AG09319 (cell line): ENCODE measurements at regions not wholly inside any gene's neighbourhood (a gene's known extent, or its start where the extent isn't known, plus 50 kb on each side); places are given as distances from the start of the nearest gene placed in this dataset.

ENCODE experiments used
- DNase-seq: peaks from one replicate; pipeline ENCODE4 v3.0.0-alpha.2; 2010; ENCODE audit warnings: low read depth; ENCODE audit errors: extremely low read depth
- TF ChIP-seq, protein P1 (sequence below): IDR thresholded peaks from 2 replicates; pipeline ENCODE4 v1.5.1; 2011; ENCODE audit warnings: low read depth, mild to moderate bottlenecking, inconsistent platforms, low read length, moderate library complexity

DNA sequence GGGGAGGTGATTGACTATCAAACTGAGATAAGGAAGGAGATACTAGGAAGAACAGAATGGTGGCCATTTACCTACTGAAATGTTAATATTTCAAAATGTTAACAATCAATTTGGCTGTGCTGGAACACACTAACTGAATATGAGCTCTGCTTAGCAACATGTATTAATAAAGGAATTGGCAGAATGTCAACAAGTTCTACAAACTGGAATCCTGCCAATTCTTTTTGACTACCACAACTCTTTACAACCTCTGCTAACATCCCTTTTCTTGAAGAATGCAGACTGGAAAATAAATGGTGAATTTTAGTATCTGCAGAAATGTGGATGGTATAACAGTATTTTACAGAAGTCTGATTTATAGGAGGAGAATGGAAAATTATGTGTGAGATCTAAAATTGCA lies 446.4 kb downstream of the ISL1 start:
- no peak for DNase-seq
- TF ChIP-seq, protein P1, sequence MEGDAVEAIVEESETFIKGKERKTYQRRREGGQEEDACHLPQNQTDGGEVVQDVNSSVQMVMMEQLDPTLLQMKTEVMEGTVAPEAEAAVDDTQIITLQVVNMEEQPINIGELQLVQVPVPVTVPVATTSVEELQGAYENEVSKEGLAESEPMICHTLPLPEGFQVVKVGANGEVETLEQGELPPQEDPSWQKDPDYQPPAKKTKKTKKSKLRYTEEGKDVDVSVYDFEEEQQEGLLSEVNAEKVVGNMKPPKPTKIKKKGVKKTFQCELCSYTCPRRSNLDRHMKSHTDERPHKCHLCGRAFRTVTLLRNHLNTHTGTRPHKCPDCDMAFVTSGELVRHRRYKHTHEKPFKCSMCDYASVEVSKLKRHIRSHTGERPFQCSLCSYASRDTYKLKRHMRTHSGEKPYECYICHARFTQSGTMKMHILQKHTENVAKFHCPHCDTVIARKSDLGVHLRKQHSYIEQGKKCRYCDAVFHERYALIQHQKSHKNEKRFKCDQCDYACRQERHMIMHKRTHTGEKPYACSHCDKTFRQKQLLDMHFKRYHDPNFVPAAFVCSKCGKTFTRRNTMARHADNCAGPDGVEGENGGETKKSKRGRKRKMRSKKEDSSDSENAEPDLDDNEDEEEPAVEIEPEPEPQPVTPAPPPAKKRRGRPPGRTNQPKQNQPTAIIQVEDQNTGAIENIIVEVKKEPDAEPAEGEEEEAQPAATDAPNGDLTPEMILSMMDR: no peak

DNA sequence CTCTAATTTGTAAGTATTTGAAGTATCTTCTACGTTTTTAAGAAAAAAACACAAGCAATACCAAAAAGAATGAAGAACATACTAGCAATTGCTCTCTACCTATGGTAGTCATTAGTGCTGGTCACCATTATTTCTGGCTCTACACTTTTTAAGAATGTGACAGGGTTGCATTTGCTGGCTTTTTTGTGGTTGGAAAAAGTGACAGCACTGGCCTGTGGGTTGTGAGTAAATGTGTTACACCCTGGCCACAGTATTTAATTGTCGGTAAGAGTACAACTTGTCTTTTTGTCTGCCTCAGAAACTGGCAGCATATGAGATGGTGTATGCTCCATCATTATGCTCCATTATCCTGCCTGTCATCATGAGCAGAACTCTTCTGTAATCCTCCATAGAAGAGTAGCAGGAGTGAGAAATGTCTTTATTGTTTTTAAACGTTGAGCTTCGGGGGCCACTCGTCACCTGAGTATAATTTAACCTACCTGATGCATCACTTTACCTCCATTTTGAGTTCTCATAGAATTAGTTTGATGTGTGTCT lies 449.8 kb downstream of the ISL1 start:
- DNase-seq: no peak
- TF ChIP-seq, protein P1: no peak

DNA sequence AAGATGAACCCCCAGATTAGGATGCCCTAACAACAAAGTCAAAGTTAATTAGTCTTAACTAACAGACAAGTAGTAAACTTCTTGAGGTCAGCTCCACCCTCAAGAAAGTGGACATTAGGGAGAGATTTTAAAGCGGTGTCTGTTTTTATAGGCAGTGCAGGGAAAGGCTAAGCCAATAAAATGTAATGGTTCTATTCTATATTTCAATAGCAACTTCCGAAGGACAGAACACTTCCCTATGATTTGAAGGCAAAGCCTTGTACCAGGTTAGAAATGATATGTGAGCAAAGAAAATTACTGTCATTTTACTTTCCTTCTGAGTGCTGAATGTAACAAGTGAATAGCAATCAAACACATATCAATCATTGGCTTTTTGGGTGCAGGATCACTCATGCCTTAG lies 455.2 kb downstream of the ISL1 start:
- DNase-seq: no peak
- TF ChIP-seq, protein P1: no peak

DNA sequence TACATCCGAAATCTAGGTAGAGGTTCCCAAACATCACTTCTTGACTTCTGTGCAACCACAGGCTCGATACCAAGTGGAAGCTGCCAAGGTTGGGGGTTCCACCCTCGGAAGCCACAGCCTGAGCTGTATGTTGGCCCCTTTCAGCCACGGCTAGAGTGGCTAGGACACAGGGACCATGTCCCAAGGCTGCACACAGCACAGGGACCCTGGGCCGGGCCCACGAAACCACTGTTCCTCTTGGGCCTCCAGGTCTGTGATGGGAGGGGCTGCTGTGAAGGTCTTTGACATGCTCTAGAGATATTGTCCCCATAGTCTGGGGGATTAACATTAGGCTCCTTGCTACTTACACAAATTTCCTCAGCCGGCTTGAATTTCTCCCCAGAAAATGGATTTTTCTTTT lies 460.6 kb downstream of the ISL1 start:
- TF ChIP-seq, protein P1: no peak
- no peak for DNase-seq

DNA sequence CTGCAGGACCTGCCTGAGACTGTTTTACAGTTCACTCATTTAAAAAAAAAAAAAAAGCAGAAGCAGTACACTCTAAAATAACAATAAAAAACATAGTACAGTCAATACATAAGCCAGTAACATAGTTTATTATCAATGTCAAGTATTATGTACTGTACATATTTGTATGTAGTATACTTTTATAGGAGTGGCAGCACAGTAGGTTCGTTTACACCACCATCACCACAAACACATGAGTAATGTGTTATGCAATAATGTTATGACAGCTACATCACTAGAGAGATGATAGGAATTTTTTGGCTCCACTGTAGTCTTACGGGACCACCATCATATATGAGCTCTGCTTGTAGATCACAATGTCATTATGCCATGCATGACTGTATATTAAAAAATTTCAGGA lies 462.8 kb downstream of the ISL1 start:
- DNase-seq: no peak
- TF ChIP-seq, protein P1: no peak

DNA sequence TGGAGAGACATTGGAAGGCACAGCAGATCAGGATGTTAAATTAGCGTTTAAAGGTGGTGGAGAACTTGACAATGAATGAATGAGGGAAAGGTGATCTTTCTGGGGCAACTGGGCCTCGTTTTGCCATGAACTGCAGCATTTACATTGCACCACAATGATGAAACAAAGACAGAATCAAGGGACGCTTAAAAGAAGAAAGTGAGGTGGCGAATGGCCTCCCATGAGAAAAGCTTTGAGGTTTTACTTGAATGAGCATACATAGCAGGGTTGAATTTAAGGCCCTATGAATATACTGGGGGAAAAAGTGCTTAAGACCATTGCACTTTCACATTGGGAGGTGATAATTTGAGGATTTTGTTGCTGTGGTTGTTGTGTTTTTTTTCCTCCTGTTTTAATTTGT lies 476.4 kb downstream of the ISL1 start:
- TF ChIP-seq, protein P1: no peak
- DNase-seq: no peak

DNA sequence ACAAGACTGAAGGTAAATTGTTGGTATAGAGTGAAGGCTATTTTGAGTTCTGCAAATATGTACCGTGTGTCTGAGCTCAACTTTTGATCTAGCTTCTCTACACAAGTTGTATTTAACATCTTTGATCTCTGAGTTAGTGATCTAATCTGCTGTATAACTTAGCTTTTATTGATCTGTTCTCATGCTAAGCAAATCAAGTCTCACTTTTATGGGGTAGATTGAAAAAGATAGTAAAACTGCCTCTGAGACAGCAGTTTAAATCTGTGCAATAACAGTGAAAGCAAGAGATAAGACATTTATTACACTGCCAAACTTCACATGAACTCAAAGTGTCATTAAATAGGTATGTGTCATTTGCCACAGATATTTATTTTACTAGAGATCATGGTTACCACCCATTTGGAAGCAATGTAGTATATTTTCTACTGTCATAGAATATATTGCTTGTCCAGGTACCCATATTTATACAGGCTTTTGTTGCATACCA lies 477.3 kb downstream of the ISL1 start:
- DNase-seq: no peak
- TF ChIP-seq, protein P1: no peak
